ENCODE measurements at regions not wholly inside any gene's neighbourhood (a gene's known extent, or its start where the extent isn't known, plus 50 kb on each side); places are given as distances from the start of the nearest gene placed in this dataset.

GRCh38 chr4:115219862-115220261 is 106.4 kb upstream of the NDST4 start:
- Histone ChIP-seq H3F3A (replicated peaks; ENCODE audit: insufficient read depth) (no peaks in the 10 kb centered on the region), H3K9me2 (no peaks in the 10 kb centered on the region), H3K79me2 (ENCODE audit: insufficient read depth) (no peaks in the 10 kb centered on the region), H3K4me3 (ENCODE audit: low read depth in 2 of 2, low read length in 1 of 2) (no peak overlapping the region), H3K4me1 (ENCODE audit: control insufficient read depth in 1 of 2, insufficient read depth in 2 of 2, low read depth in 1 of 2, low read length in 1 of 2) (no peaks in the 10 kb centered on the region), H3K9ac (no peak overlapping the region), H3K27ac (ENCODE audit: low read depth in 2 of 2, low read length in 1 of 2) (no peak overlapping the region), H3K36me3 (replicated peaks in 1 of 2; ENCODE audit: control insufficient read depth in 1 of 2, insufficient read depth in 2 of 2, low read length in 1 of 2) (no peaks in the 10 kb centered on the region), H3K9me3 (no peaks in the 10 kb centered on the region), H2AFZ (ENCODE audit: low read depth) (no peak overlapping the region), H4K20me1 (ENCODE audit: insufficient read depth) (no peaks in the 10 kb centered on the region), H3K27me3 (ENCODE audit: insufficient read depth) (no peaks in the 10 kb centered on the region), H3K4me2 (no peak overlapping the region)
- 8% methylated on average over 1 of the region's 1 CpG for WGBS (ENCODE audit: low lambda C conversion rate)
- ChIA-PET POLR2A (no interaction called here), CTCF (no interaction called here)
- DNase-seq, result no peak
- TF ChIP-seq FOXM1 (IDR thresholded peaks at IDR 0.05; ENCODE audit: low read depth) (no peak), ELF1 (IDR thresholded peaks at IDR 0.05) (no peak), EZH2phosphoT487 (IDR thresholded peaks at IDR 0.05; ENCODE audit: borderline replicate concordance, low read depth) (no peak), GABPA (IDR thresholded peaks at IDR 0.05; ENCODE audit: low read depth) (no peak), TEAD4 (IDR thresholded peaks at IDR 0.05; ENCODE audit: borderline replicate concordance, insufficient read depth) (no peak), JUND (IDR thresholded peaks at IDR 0.05) (no peak), EP300 (IDR thresholded peaks at IDR 0.05; ENCODE audit: borderline replicate concordance in 1 of 2, low read depth in 1 of 2, low read length in 1 of 2) (no peak), REST (IDR thresholded peaks at IDR 0.05; ENCODE audit: low read depth, low read length) (no peak), FOSL2 (IDR thresholded peaks at IDR 0.05; ENCODE audit: borderline replicate concordance, low read depth) (no peak), FOXJ3 (CRISPR knock-in tag; IDR thresholded peaks at IDR 0.05) (no peak), CTCF (IDR thresholded peaks at IDR 0.05) (no peak), RXRA (IDR thresholded peaks at IDR 0.05; ENCODE audit: borderline replicate concordance, low read depth) (no peak)

- Histone ChIP-seq H3F3A (replicated peaks; ENCODE audit: insufficient read depth) (no peaks in the 10 kb centered on the region), H3K79me2 (ENCODE audit: insufficient read depth) (no peaks in the 10 kb centered on the region), H3K4me1 (ENCODE audit: control insufficient read depth in 1 of 2, insufficient read depth in 2 of 2, low read depth in 1 of 2, low read length in 1 of 2) (no peaks in the 10 kb centered on the region), H3K36me3 (replicated peaks in 1 of 2; ENCODE audit: control insufficient read depth in 1 of 2, insufficient read depth in 2 of 2, low read length in 1 of 2) (no peaks in the 10 kb centered on the region), H2AFZ (ENCODE audit: low read depth) (no peak overlapping the region), H3K27ac (ENCODE audit: low read depth in 2 of 2, low read length in 1 of 2) (no peak overlapping the region), H3K27me3 (ENCODE audit: insufficient read depth) (no peaks in the 10 kb centered on the region), H3K9ac (no peak overlapping the region), H3K4me2 (no peak overlapping the region), H3K4me3 (ENCODE audit: low read depth in 2 of 2, low read length in 1 of 2) (no peak overlapping the region), H4K20me1 (ENCODE audit: insufficient read depth) (no peaks in the 10 kb centered on the region), H3K9me2 (no peaks in the 10 kb centered on the region), H3K9me3 (no peaks in the 10 kb centered on the region)
- POLR2A ChIA-PET, result no interaction called here
- TF ChIP-seq REST (IDR thresholded peaks at IDR 0.05; ENCODE audit: low read depth, low read length) (no peak), SMC3 (IDR thresholded peaks at IDR 0.05; ENCODE audit: low read depth, low read length) (no peak), RAD21 (IDR thresholded peaks at IDR 0.05; ENCODE audit: low read length) (no peak), RXRA (IDR thresholded peaks at IDR 0.05; ENCODE audit: borderline replicate concordance, low read depth) (no peak), CTCF (IDR thresholded peaks at IDR 0.05) (no peak), JUND (IDR thresholded peaks at IDR 0.05) (no peak), FOSL2 (IDR thresholded peaks at IDR 0.05; ENCODE audit: borderline replicate concordance, low read depth) (no peak), TCF12 (IDR thresholded peaks at IDR 0.05) (no peak)
- WGBS (ENCODE audit: low lambda C conversion rate), result 13% methylated on average over 2 of the region's 2 CpGs
- no peak for DNase-seq
- CTCF ChIA-PET, result no interaction called here
Measured at GRCh38 chr4:115219315-115219860, 106.0 kb upstream of the NDST4 start.
